DND-41 (cell line): ENCODE measurements at regions not wholly inside any gene's neighbourhood (a gene's known extent, or its start where the extent isn't known, plus 50 kb on each side); places are given as distances from the start of the nearest gene placed in this dataset.

ENCODE experiments used
- ATAC-seq: fragments of 200-7000 bp; cut with Tn5 transposase; 3 replicates; pipeline ENCODE4 v1.9.1; 2021; ENCODE audit warnings: low read depth; ENCODE audit not compliant: insufficient read depth
- DNase-seq: peaks from one replicate; pipeline ENCODE4 v3.0.0-alpha.2; 2020
- H2AFZ ChIP-seq: 2 replicates; pipeline ENCODE4 v1.6.0; 2012; ENCODE audit warnings: low read depth, low read length
- H3K27ac ChIP-seq: 2 replicates; pipeline ENCODE4 v1.5.1; 2012; ENCODE audit warnings: low read length, inconsistent platforms
- H3K27me3 ChIP-seq: fragments of 200-600 bp; sonication (generic); 2 replicates; pipeline ENCODE4 v1.6.0; 2012; ENCODE audit warnings: low read length, mild to moderate bottlenecking, inconsistent platforms; ENCODE audit not compliant: insufficient read depth, poor library complexity
- H3K36me3 ChIP-seq: 2 replicates; pipeline ENCODE4 v1.5.1; 2012; ENCODE audit warnings: low read length, inconsistent platforms; ENCODE audit not compliant: insufficient read depth
- H3K4me1 ChIP-seq: 2 replicates; pipeline ENCODE4 v1.5.1; 2012; ENCODE audit warnings: mild to moderate bottlenecking, low read length; ENCODE audit not compliant: insufficient read depth
- H3K4me2 ChIP-seq: 2 replicates; pipeline ENCODE4 v1.6.0; 2012; ENCODE audit warnings: mild to moderate bottlenecking, moderate library complexity, low read length, inconsistent platforms; ENCODE audit not compliant: insufficient read depth
- H3K4me3 ChIP-seq, 2 experiments: fragments of 200-600 bp in 1 of 2; shearing (Covaris generic) in 1 of 2; 2 replicates each; pipeline ENCODE4 v1.5.1; 2012 to 2016; ENCODE audit warnings: inconsistent platforms in 2 of 2, low read length in 2 of 2, mild to moderate bottlenecking in 2 of 2, low read depth in 1 of 2, moderate library complexity in 1 of 2
- H3K79me2 ChIP-seq: 2 replicates; pipeline ENCODE4 v1.6.0; 2012; ENCODE audit warnings: low read length, inconsistent platforms; ENCODE audit not compliant: insufficient read depth
- H3K9ac ChIP-seq: 2 replicates; pipeline ENCODE4 v1.6.0; 2012; ENCODE audit warnings: low read depth, mild to moderate bottlenecking, inconsistent platforms, low read length, moderate library complexity
- H3K9me3 ChIP-seq: 2 replicates; pipeline ENCODE4 v1.5.1; 2012; ENCODE audit warnings: low read length, moderate library complexity, mild to moderate bottlenecking, inconsistent platforms; ENCODE audit not compliant: insufficient read depth, severe bottlenecking
- H4K20me1 ChIP-seq: 2 replicates; pipeline ENCODE4 v1.6.0; 2012; ENCODE audit warnings: low read length; ENCODE audit not compliant: insufficient read depth
- EZH2 ChIP-seq: IDR thresholded peaks from 3 replicates; pipeline ENCODE4 v1.6.1; 2012; ENCODE audit warnings: borderline replicate concordance, low read depth, mild to moderate bottlenecking, moderate library complexity, low read length, inconsistent platforms; ENCODE audit not compliant: severe bottlenecking
- TF ChIP-seq, protein P1 (sequence below): IDR thresholded peaks from 2 replicates; pipeline ENCODE4 v1.5.1; 2012; ENCODE audit warnings: borderline replicate concordance, low read length, moderate library complexity, mild to moderate bottlenecking; ENCODE audit not compliant: poor library complexity, severe bottlenecking; ENCODE audit errors: extremely low read depth

DNA sequence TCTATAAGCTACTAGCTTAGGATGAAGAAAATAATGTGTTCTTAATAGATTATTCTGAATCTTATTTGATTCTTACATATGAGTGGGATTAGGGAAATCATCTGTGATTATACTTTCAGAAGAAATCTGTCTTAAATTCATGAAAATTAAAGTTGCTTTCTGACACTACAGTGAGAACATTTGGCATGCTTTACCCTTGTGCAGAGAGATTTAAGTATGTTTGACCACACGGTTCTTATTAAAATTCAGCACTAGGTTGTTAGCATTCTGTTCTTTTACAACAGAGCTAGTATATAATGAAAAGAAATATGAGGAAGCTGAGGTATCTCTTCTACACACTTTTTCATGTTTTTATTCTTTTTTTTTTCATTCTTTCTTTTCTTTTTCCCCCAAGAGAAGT, 2723.9 kb downstream of the PCDH9 start:
- no peaks in the 10 kb centered on the region for H3K79me2 ChIP-seq
- ATAC-seq: no peak
- no peaks in the 10 kb centered on the region for H3K36me3 ChIP-seq
- no peak overlapping the region for H2AFZ ChIP-seq
- H3K9me3 ChIP-seq: no peaks in the 10 kb centered on the region
- no peaks in the 10 kb centered on the region for H4K20me1 ChIP-seq
- no peak overlapping the region for H3K4me2 ChIP-seq
- no peak for DNase-seq
- no peak overlapping the region for H3K9ac ChIP-seq
- no peaks in the 10 kb centered on the region for H3K4me1 ChIP-seq
- no peak overlapping the region for H3K4me3 ChIP-seq
- no peak for TF ChIP-seq EZH2
- TF ChIP-seq, protein P1, sequence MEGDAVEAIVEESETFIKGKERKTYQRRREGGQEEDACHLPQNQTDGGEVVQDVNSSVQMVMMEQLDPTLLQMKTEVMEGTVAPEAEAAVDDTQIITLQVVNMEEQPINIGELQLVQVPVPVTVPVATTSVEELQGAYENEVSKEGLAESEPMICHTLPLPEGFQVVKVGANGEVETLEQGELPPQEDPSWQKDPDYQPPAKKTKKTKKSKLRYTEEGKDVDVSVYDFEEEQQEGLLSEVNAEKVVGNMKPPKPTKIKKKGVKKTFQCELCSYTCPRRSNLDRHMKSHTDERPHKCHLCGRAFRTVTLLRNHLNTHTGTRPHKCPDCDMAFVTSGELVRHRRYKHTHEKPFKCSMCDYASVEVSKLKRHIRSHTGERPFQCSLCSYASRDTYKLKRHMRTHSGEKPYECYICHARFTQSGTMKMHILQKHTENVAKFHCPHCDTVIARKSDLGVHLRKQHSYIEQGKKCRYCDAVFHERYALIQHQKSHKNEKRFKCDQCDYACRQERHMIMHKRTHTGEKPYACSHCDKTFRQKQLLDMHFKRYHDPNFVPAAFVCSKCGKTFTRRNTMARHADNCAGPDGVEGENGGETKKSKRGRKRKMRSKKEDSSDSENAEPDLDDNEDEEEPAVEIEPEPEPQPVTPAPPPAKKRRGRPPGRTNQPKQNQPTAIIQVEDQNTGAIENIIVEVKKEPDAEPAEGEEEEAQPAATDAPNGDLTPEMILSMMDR: no peak
- H3K27me3 ChIP-seq: no peaks in the 10 kb centered on the region
- H3K27ac ChIP-seq: no peak overlapping the region

GRCh38 chr13:64505336-64505910, 2724.7 kb downstream of the PCDH9 start:
- H3K4me3 ChIP-seq: no peak overlapping the region
- DNase-seq (no peak), ATAC-seq (no peak)

DNA sequence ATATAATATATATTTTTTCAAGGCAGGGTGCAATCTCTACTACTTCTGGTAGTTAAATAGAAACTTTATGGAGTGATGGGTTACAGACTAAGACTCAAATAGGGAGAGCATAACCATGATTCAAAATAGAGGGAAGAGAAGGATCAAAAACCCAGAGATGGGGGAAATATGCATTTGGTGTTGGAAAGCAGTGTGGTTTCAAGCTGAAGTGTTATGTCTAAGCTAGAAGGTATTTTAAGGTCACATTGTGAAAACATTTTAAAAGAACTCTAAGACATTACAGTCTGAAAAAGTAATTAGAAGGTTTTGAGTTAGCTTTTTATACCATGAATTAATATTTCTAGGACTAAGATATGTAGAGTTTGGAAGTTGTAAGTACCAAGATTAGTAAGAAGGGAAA, 2741.4 kb downstream of the PCDH9 start:
- H3K27me3 ChIP-seq: no peaks in the 10 kb centered on the region
- no peaks in the 10 kb centered on the region for H3K4me1 ChIP-seq
- no peaks in the 10 kb centered on the region for H3K79me2 ChIP-seq
- H3K4me3 ChIP-seq: no peak overlapping the region
- H3K36me3 ChIP-seq: no peaks in the 10 kb centered on the region
- H3K4me2 ChIP-seq: no peak overlapping the region
- H2AFZ ChIP-seq: no peak overlapping the region
- no peaks in the 10 kb centered on the region for H3K9me3 ChIP-seq
- no peak overlapping the region for H3K27ac ChIP-seq
- H3K9ac ChIP-seq: no peak overlapping the region
- no peak for ATAC-seq
- no peak for TF ChIP-seq EZH2
- TF ChIP-seq, protein P1: no peak
- DNase-seq: no peak
- H4K20me1 ChIP-seq: no peaks in the 10 kb centered on the region

More at GRCh38 chr13:64505336-64505910, 2724.7 kb downstream of the PCDH9 start:
- H3K36me3 ChIP-seq: no peaks in the 10 kb centered on the region
- H3K27ac ChIP-seq: no peak overlapping the region
- no peaks in the 10 kb centered on the region for H3K9me3 ChIP-seq
- H3K4me2 ChIP-seq: no peak overlapping the region
- TF ChIP-seq EZH2: no peak
- TF ChIP-seq, protein P1: no peak
- H4K20me1 ChIP-seq: no peaks in the 10 kb centered on the region
- H3K79me2 ChIP-seq: no peaks in the 10 kb centered on the region
- H2AFZ ChIP-seq: no peak overlapping the region
- H3K4me1 ChIP-seq: no peaks in the 10 kb centered on the region
- H3K9ac ChIP-seq: no peak overlapping the region
- H3K27me3 ChIP-seq: no peaks in the 10 kb centered on the region
